Kidney capillary endothelial cell (primary cell): ENCODE measurements at regions not wholly inside any gene's neighbourhood (a gene's known extent, or its start where the extent isn't known, plus 50 kb on each side); places are given as distances from the start of the nearest gene placed in this dataset.
"Not testable (repeated sequence)": the region's sequence is repeated elsewhere in the genome, so short reads cannot be mapped to it uniquely, and the experiment has no call there.

Source experiments
- DNase-seq: peaks from one replicate; pipeline ENCODE4 v3.0.0-alpha.2; 2018; ENCODE audit warnings: low spot score

DNA sequence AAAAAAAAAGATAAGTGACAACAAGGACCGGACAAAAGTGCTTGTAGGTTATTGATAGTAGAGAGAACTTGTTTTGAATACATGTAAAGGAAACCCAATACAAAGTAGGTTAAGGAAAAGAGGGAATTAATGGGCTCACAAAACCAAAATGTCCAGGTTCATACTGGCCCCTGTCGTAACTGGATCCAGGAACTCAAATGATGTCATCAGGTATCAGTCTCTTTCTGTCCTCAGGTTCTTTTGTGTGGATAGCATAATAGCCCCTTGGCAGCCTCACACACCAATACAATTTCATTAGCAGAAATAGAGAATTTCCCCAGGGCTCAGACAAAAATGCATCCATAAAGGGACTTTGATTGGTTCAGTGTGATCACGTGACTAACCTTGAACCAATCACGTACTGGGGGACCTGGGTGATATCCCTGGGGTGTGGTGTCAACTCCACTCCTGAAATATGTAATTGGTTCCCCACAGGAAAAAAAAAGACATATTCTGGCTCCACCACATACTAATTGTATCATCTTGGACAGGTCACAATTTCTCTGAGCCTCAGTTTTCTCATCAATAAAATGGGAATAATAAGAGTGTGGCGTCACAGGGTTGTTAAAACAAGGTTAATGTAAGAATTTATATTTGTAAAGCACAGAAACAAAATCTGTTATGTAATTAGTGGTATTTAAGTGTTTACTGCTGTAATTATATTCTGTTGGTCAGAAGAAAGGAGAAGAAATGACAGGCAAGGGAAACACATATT is 174.8 kb downstream of the PDGFRA start:
- DNase-seq: no peak

DNA sequence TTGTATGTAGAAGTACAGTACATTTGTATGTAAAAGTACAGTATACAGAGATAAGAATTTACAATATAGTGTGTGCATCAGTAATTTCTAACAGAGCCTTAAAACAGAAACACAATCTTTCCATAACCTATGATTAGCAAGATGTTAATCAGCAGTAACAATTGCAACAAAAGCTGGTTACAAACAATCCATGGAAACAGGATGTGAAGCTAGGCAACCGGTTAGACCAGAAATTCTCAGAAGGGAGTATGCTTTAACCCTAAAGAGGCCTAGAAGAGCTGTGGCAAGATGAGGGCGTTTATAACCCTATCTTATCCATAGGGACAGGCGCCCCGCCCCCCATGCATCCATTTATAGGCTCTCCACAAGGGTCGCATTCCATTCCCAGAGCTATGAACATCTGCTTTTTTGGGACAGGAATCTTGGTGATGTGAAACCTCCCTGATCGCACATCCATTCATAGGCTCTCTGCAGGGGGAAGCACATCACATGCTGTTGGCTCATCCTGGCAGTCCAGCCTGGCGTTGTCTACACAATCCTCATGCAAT is 180.3 kb downstream of the PDGFRA start:
- not testable (repeated sequence) for DNase-seq

GRCh38 chr4:54414545-54414944 is 185.5 kb downstream of the PDGFRA start:
- DNase-seq: no peak

DNA sequence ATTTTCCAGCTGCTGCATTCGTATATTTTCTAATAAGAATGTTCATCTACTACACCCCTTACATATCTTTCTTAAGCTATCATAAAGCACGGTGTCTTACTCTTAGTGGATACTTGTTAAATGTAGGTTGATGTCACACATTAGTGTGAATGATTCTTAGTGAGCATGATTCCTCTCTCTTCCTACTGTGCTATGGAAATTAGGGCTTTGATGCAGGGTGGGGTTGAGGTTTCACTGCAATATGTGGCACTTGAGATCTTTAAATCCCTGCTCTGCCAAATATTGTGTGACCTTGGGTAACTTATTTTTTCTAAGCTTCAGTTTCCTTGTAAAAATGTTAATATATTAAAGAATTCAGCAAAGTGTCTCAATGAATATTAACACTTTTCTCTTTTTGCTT is 188.4 kb downstream of the PDGFRA start:
- DNase-seq: no peak

GRCh38 chr4:54418468-54418867 is 189.4 kb downstream of the PDGFRA start:
- DNase-seq: no peak

DNA sequence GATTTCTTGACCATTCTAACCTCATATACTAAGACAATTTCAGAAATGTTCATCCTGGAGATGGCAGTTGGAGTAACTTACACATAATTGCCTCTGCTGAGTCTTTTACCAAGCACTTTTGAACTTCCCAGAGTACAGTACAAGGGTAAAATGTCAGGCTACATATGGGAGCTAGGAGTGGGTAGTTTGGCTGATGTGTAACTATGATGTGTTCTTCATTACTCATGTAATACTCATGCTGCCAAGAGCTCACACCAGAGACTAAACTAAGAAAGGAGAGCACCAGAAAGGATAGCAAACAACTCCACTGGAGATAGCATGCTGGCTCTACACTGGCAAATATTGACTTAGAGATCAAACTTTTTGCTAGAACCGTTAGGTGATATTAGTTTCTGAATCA is 194.0 kb downstream of the PDGFRA start:
- peak; percentile 13 for DNase-seq

GRCh38 chr4:54427826-54428225 is 198.7 kb downstream of the PDGFRA start:
- DNase-seq: no peak

- no peak for DNase-seq
These were observed 199.8 kb downstream of the PDGFRA start for GRCh38 chr4:54428940-54429339.

DNA sequence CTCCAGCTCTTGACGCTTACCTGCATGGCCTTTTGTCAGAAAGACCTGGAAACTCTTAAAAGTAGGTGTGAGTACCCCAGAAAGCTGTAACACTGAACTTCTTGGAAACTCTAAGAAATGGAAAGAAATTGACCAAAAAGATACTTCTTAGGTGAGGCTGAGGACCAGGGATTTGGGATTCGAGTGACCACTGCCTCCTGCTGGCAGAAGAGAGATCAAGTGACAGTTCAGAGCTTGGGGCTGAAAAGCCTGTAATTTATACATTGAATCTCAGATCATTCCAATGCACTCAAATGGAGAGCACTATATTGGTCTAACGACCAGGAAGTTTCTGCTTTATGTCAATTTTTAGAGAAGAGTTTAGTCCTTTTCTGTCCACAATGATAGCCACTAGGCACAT is 204.6 kb downstream of the PDGFRA start:
- DNase-seq: peak; percentile 10

GRCh38 chr4:54439831-54440243 is 210.7 kb downstream of the PDGFRA start:
- DNase-seq: peak; percentile 58

DNA sequence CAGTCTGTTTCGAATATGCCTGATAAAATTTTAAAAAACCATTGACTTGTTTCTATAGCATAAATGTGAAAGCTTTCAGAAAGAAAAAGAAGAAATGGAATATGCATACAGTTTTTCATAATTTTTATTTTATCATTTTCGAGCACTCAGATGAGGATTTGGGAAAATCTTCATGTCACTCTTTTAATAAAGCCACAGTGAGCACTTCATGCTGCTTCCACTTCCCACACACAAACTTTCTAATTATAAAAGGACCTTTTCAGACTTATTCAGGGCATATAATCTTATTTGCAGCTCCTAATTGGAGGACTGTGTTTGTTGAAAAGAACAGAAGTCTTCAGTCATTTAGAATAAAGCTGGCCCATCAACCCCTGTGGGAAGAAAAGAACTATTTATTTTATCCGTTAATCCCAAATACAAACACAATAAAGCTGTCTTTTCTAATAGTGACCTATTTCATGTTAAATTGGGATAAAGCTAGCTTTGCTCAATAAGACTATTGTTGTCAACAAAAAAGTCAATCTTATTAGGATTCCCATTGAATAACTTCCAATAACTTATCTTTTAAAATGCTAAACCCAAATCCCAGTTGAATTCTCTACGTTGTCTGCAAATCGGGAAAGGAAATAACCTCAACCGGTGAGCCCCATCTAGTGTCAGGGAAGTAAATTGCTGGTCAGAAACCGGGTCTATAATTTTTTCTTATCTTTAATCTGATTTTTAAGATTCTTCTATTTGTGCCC is 211.5 kb downstream of the PDGFRA start:
- DNase-seq: peak; percentile 44

- DNase-seq: no peak
These were observed 211.9 kb upstream of the KIT start for GRCh38 chr4:54445866-54446265.

- no peak for DNase-seq
These were observed 211.2 kb upstream of the KIT start for GRCh38 chr4:54446581-54446980.

GRCh38 chr4:54447304-54447703 is 210.5 kb upstream of the KIT start:
- no peak for DNase-seq

DNA sequence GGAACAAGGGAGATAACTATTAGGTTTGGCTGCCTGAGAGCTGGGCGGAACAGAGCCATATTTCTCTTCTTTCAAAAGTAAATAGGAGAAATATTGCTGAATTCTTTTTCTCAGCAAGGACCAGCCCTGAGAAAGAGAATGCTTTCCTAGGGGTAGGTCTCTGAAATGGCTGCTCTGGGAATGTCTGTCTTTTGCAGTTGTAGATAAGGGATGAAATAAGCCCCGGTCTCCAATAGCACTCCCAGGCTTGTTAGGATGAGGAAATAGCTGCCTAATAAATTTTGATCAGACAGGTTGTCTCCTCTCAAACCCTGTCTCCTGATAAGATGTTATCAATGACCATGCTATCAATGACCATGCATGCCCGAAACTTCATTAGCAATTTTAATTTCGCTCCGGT is 207.8 kb upstream of the KIT start:
- no peak for DNase-seq

- DNase-seq: not testable (repeated sequence)
These were observed 190.8 kb upstream of the KIT start for GRCh38 chr4:54466960-54467359.

DNA sequence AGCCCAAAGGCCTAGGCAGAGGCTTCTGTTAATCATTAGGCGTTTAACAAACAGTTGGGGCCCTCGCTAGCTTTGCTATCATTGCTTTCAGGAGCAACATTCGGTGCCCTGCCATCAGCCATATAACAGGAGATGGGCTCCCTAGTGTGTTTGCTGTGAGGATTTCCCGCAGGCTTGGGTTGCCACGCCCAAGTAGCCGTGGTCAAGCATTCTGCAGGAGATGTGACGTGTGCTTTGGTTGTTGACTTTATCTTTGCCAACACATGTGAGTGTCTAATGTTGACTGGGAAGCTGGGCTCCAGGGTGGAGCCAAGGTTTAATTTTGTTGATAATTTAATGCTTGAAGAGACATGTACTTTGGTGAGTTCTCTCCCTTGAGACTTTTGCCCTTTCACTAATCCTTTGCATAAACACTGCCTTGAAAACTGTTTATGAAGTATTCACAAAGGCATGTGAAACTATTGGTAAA is 184.6 kb upstream of the KIT start:
- no peak for DNase-seq

GRCh38 chr4:54473798-54474197 is 184.0 kb upstream of the KIT start:
- DNase-seq: no peak

DNA sequence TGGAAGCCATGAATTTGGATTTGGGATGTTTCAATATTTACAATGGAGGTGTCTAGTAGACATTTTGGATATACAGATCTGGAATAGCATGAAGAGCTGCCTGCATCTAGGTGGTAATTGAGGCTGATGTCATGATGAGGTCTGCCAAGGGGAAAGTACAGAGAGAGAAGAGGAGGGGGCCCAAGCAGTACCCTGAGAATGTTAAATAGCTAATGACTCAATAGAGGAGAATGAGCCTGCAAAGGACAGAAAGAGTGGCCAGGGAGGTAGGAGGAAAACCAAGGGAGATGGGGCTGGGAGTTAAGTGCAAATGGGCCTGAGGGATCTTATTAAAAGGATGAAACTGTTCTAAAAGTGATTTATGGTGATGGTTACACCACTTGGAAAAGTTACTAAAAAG is 182.2 kb upstream of the KIT start:
- no peak for DNase-seq

DNA sequence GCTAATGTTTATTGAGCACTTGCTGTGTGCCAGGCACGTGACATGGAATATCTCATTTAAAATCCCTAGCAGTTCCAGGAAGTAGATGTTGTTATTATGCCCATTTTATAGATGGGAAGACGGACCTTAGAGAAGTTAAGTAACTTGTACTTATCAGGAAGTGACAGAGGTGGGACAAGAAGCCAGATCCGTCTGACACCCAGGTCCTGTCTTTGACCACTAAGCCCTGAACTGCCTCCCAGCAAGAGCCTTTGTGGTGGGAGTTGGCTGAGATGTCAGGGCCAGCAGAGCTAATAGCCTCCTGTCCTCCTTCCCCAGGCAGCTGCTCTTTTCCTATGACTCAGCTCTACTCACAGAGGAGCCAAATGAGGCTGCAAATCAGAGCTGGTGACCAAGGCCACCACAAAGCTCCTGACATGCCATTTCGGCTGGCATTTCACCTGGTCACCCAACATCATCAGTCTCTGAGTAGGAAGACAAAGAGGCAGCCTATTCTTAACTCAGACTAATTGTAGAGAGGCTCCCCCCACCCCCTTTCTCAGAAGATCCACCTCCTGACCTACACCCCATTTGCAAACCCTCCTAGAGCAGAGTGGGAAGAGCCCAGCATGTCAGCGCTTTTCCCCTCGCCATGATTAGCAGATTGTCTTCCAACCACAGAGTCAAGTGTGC is 175.1 kb upstream of the KIT start:
- peak; percentile 8 for DNase-seq

DNA sequence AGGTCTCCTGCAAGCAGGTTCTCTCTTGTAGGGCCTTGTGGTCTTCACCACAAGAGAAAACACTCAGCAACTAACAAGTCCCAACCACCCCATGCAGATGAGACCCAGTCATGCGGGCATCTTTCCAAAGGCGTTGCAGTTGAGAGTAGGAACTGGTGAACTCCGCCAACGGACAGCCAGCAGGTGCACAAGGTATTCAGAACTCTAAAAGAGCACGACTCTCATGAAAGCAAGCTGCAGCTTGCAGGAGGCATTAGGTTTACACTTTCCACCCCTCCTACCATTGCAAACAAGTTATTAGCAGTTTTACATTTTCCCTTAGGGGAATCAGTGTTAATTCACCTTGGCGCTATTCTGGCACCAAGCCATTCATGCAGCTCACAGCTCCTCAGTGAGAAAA is 173.4 kb upstream of the KIT start:
- no peak for DNase-seq

- DNase-seq: no peak
These were observed 170.3 kb upstream of the KIT start for GRCh38 chr4:54487491-54487890.

- no peak for DNase-seq
These were observed 163.9 kb upstream of the KIT start for GRCh38 chr4:54493862-54494261.
